Panc1 (cell line): ENCODE measurements at regions not wholly inside any gene's neighbourhood (a gene's known extent, or its start where the extent isn't known, plus 50 kb on each side); places are given as distances from the start of the nearest gene placed in this dataset.

Experiments used
- CTCF ChIP-seq: fragments of 450-650 bp; IDR thresholded peaks from 2 replicates; pipeline ENCODE4 v1.5.1; 2017; ENCODE audit warnings: mild to moderate bottlenecking
- POLR2AphosphoS5 ChIP-seq: IDR thresholded peaks from 2 replicates; pipeline ENCODE4 v1.6.1; 2012; ENCODE audit warnings: mild to moderate bottlenecking, low read depth, low read length, moderate library complexity
- REST ChIP-seq, 2 experiments: IDR thresholded peaks; 2 replicates each; pipeline ENCODE4 v1.6.1; 2011 to 2012; ENCODE audit warnings: low read depth in 2 of 2, control low read depth in 1 of 2, low read length in 1 of 2, mild to moderate bottlenecking in 1 of 2, moderate library complexity in 1 of 2; ENCODE audit not compliant: insufficient read depth in 1 of 2

GRCh38 chr2:5497874-5498273 is 194.3 kb upstream of the SOX11 start:
- TF ChIP-seq CTCF (no peak), POLR2AphosphoS5 (no peak), REST (IDR thresholded peaks at IDR 0.05; ENCODE audit: insufficient read depth in 1 of 2, low read depth in 2 of 2, low read length in 1 of 2) (no peak)
